Erythroblast (primary cell): ENCODE measurements at regions not wholly inside any gene's neighbourhood (a gene's known extent, or its start where the extent isn't known, plus 50 kb on each side); places are given as distances from the start of the nearest gene placed in this dataset.
A peak's percentile ranks its signal among the peaks of the same experiment; 100 is the strongest.
"Not testable (repeated sequence)": the region's sequence is repeated elsewhere in the genome, so short reads cannot be mapped to it uniquely, and the experiment has no call there.

ENCODE experiments used
- DNase-seq, 2 experiments: peaks; one replicate each; lab custom pipeline; 2025; lab: John Stamatoyannopoulos, UW
- GATA1 ChIP-seq: IDR thresholded peaks from 2 replicates; pipeline ENCODE4 v1.6.1; 2011; ENCODE audit warnings: low read depth, mild to moderate bottlenecking, control low read depth, low read length, moderate library complexity
- POLR2A ChIP-seq: IDR thresholded peaks from 2 replicates; pipeline ENCODE4 v1.6.1; 2011; ENCODE audit warnings: mild to moderate bottlenecking, low read length

DNA sequence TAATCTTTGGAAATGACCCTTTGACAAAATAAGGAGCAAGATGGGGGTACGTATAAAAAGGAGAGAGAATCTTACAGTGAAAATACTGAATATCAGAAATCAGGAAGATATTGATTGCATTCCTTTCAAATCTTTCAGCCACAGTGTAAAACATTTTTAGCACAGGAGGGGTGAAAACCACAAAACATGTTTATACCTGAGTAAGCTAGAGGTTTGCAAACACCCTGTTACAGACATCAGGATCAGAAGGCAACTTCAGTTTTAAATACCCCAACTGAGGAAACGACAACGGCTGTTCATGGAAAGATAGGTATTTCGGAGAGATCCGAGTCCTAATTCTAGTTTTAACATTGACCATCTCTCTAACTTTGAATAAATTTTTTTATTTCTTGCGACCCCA, 69.1 kb upstream of the ITGB1 start:
- no peak for DNase-seq
- TF ChIP-seq POLR2A (no peak), GATA1 (no peak)

DNA sequence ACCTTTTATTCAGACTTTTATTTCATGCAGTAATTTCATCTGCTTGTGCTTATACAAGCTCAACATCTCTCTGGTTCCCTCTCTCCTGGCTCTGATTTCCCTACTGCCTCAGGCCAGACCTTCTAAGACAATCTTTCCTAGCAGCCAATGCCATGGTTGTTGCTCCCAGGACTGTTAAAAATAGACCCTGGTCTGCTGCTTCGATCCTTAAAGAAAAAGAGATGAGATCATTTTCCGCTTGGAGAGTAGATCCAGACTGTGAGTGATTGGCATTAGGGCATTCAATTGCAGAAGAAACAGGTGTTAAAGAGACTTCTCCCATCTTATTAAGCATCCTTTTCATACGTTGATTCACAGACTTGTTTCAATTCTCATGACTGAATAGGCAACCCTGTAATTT, 68.4 kb upstream of the ITGB1 start:
- no peak for DNase-seq
- TF ChIP-seq GATA1 (no peak), POLR2A (no peak)

- no peak for TF ChIP-seq POLR2A
- no peak for DNase-seq
Measured at GRCh38 chr10:33025910-33026309, 67.9 kb upstream of the ITGB1 start.

- no peak for DNase-seq
- TF ChIP-seq POLR2A (no peak), GATA1 (no peak)
Measured at GRCh38 chr10:33025039-33025438, 67.0 kb upstream of the ITGB1 start.

DNA sequence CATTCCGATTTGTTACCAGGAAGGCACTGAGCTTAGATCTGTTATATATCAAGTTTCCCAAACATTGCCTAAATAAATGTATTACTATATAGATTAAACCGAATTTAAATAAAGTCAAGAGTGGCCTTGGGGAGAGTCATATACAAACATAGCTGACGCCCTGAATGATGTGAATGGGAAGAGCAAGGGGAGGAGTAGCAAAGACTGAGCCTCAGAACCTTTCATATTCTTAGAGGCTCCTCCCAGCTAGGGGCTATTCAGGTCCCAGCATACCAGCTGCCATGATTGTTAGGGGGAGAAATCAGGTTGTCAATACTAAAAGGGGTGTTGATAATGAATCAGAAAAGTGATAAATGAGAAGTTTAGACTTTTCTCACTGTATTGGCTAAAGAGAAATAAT, 64.7 kb upstream of the ITGB1 start:
- no peak for TF ChIP-seq POLR2A
- no peak for TF ChIP-seq GATA1
- no peak for DNase-seq

GRCh38 chr10:33022090-33022489, 64.1 kb upstream of the ITGB1 start:
- TF ChIP-seq POLR2A: no peak
- TF ChIP-seq GATA1: no peak
- no peak for DNase-seq

DNA sequence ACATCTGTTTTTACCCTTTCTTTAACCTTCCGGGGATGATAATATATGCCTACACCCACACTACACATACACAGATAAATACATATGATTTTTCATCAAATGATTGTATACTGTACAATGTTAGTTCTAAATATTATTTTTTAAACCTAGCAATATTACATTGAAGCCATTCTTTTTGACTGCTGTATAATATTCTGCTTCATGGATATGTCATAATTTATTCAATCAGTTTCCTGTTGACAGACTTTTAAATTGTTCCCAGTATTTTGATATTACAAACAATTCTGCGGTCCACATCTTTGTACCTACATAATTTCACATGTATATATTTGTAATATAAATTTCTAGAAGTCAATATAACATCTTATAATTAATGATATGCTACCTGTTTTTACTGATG, 59.0 kb upstream of the ITGB1 start:
- no peak for DNase-seq
- TF ChIP-seq POLR2A: no peak
- no peak for TF ChIP-seq GATA1

DNA sequence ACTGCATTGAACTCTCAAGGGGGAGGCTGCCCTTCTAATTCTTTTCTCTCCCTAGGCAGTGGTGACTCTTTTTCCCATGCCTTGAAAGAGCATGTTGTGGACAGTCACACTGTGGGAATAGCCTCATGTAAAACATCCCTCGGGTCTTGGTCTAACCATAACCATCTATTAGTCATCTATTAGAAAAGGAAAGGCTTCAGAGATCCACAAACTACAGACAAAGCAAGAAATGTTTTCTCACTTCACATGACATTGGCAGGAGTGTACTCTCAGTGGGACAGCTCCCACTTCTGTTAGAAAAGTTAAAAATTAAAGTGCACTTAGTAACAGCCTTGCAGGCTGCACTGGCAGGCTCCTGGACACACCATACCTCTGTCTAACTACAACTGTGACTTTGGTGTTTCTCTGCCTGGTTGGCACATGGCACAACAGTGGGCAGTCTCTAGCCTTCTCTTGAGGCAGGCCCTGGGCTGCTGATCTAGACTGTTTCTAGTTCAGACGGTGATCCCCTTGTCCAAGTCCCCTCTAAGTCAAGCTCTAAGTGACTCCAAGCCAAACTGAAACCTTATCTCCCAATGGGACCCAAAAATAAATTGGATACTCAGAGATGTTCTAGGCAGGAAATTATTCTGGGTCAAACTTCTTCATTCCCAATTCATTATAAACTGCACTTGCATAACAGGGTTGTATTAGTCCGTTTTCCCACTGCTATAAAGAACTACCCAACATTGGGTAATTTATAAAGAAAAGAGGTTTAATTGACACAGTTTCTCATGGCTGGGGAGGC, 57.9 kb upstream of the ITGB1 start:
- no peak for DNase-seq

GRCh38 chr10:33013331-33013730, 55.3 kb upstream of the ITGB1 start:
- DNase-seq: not testable (repeated sequence)

More for the DNA sequence above, 57.9 kb upstream of the ITGB1 start:
- TF ChIP-seq POLR2A (no peak), GATA1 (no peak)

- no peak for DNase-seq
- no peak for TF ChIP-seq POLR2A
- no peak for TF ChIP-seq GATA1
Measured at GRCh38 chr10:33012306-33012705, 54.3 kb upstream of the ITGB1 start.

DNA sequence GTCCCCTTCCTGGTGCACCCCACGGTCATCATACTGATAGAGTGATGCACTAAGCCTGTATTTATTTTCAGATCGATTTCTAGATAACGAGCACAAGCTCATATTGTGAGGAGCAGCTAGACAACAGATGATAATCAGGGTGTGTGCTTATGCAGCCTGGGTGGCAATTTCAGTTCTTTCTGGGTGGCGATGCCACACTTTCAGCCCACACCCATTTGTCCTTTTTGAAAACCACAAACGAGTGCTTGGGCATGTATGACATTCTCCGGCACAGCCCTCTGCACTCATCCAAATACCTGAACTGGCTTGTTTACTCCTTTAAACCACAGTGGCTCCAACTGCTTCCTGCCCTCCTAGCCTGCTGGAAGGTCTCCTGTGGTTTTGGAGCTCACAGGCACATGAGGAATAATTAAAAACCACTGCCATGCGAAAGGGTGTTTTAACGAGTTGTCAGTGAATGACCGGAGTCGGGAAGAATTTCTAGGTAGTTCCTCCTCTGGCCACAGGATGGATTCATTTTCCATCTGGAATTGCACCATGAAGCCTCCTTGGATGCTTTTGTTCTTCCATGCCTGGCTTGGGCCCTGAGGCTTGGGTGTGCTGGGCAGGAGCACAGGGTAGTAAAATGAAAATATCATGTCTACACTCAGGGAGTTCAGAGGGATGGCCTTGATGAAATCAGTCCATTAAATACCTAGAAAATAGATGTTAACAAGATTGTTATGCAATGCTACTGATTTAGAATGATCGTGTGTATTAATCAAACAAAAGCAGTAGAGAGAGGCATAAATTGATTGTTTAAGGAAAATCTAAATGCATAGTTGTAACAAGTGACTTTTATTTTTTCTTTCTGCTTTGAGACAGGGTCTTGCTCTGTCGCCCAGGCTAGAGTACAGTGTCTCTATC, 52.4 kb upstream of the ITGB1 start:
- no peak for TF ChIP-seq GATA1
- TF ChIP-seq POLR2A: no peak
- DNase-seq: no peak

DNA sequence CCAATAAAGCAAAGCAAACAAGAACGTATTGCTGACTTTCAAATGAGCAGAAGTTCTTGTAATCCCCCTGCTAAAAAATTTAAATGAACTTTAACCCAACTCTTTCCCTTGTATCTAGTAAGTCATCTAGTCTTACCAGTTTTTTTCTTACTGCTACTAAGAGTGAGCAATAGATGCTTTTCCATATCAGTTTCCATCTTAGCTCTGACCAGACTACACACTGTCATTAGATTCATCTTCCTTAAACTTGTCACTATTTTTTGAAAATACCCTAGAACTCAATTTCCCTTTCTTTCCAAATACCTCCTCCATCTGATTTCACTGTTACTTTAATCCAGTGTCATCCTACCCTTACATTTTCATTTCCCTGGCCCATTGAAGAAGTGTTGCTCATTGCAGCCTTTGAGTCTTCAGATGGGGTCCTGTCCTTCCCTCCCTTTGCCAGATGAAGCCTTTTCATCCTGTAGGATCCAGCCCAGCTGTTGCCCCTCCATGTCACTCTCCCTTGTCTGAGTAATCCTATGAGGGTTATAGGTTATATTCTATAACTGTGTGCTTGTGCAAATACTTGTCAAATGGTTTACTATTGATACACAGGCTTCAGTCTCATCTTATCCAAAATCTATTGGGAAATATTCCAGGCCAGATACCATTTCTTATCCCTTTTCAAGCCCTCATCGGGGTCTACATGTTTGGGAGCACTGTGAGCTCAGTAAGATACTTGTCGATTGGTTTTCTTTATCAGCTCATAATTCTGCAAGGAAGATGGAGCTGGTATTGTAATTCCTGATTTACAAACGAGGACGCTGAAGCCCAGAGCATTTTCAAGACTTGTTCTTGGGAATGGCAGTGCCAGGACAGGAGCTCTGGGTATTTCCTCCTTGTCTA, 51.5 kb upstream of the ITGB1 start:
- DNase-seq: no peak
- TF ChIP-seq POLR2A: no peak
- no peak for TF ChIP-seq GATA1

- DNase-seq: peak; percentile 74 to 84
- TF ChIP-seq POLR2A: no peak
- TF ChIP-seq GATA1: no peak
Measured at GRCh38 chr10:33008499-33009243, 50.6 kb upstream of the ITGB1 start.

DNA sequence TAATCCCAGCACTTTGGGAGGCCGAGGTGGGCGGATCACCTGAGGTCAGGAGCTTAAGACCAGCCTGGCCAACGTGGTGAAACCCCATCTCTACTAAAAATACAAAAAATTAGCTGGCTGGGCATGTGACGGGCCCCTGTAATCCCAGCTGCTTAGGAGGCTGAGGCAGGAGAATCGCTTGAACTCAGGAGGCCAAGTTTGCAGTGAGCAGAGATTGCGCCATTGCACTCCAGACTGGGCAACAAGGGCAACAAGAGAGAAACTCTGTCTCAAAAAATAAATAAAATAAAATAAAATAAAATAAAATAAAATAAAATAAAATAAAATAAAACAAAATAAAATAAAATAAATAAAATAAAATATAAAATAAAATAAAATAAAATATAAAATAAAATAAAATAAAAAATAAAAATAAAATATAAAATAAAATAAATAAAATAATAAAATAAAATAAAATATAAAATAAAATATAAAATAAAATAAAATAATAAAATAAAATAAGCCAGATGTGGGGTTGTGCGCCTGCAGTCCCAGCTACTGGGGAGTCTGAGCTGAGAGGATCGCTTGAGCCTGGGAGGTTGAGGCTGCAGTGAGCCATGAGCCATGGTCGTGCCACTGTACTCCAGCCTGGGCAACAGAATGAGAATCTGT, 49.8 kb upstream of the ITGB1 start:
- peak; percentile 3 to 4 for DNase-seq
